Epithelial cell of proximal tubule (primary cell): ENCODE measurements at regions not wholly inside any gene's neighbourhood (a gene's known extent, or its start where the extent isn't known, plus 50 kb on each side); places are given as distances from the start of the nearest gene placed in this dataset.
"Not testable (repeated sequence)": the region's sequence is repeated elsewhere in the genome, so short reads cannot be mapped to it uniquely, and the experiment has no call there.

ENCODE experiments used
- DNase-seq: peaks from one replicate; pipeline ENCODE4 v3.0.0-alpha.2; 2011; ENCODE audit warnings: low read depth
- H3K4me3 ChIP-seq: 2 replicates; pipeline ENCODE4 v1.5.1; 2011; ENCODE audit warnings: low read depth, mild to moderate bottlenecking, low read length
- TF ChIP-seq, protein P1 (sequence below): conservative IDR thresholded peaks from 2 replicates; pipeline ENCODE4 v1.5.1; 2012; ENCODE audit warnings: low read depth, mild to moderate bottlenecking, low read length

DNA sequence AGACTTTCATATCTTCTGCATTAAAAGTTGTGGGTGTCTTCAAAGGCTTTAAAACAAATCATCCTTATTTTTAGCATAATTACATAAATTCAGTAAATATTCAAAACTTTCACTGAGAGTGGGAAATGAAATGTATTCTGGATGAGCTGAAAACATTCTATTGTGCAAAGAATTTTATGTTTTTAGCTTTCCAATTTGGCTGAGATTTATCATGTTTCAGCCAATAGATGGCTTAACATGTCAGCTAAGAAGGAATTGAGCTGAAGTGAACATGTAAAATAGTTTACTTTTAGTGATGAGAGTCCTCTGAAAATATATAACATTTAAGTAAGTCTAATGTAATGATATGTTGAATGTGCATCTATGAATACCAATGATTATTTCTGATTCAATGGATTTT, 213.5 kb upstream of the GIMD1 start:
- TF ChIP-seq, protein P1, sequence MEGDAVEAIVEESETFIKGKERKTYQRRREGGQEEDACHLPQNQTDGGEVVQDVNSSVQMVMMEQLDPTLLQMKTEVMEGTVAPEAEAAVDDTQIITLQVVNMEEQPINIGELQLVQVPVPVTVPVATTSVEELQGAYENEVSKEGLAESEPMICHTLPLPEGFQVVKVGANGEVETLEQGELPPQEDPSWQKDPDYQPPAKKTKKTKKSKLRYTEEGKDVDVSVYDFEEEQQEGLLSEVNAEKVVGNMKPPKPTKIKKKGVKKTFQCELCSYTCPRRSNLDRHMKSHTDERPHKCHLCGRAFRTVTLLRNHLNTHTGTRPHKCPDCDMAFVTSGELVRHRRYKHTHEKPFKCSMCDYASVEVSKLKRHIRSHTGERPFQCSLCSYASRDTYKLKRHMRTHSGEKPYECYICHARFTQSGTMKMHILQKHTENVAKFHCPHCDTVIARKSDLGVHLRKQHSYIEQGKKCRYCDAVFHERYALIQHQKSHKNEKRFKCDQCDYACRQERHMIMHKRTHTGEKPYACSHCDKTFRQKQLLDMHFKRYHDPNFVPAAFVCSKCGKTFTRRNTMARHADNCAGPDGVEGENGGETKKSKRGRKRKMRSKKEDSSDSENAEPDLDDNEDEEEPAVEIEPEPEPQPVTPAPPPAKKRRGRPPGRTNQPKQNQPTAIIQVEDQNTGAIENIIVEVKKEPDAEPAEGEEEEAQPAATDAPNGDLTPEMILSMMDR = no peak
- H3K4me3 ChIP-seq = no peak overlapping the region
- no peak for DNase-seq

DNA sequence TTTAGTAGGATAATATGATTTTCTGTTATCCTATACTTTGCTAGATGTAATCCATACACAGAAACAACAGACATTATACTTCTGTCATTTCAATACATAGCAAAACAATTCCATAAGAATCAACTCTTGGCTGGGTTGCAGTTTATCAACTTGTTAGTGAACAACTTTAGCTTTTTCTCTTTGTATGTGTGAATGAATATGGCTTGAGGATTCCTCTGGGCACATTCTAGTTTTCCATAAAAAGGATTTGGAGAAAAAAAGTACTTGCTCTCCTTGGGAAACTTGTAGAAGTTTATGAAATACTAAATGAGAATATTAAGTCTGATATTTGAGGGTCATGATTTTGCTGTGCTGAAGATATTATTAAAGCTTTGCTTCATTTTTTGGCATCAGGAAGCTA, 210.7 kb upstream of the GIMD1 start:
- TF ChIP-seq, protein P1 = no peak
- no peak for DNase-seq
- H3K4me3 ChIP-seq = no peak overlapping the region

DNA sequence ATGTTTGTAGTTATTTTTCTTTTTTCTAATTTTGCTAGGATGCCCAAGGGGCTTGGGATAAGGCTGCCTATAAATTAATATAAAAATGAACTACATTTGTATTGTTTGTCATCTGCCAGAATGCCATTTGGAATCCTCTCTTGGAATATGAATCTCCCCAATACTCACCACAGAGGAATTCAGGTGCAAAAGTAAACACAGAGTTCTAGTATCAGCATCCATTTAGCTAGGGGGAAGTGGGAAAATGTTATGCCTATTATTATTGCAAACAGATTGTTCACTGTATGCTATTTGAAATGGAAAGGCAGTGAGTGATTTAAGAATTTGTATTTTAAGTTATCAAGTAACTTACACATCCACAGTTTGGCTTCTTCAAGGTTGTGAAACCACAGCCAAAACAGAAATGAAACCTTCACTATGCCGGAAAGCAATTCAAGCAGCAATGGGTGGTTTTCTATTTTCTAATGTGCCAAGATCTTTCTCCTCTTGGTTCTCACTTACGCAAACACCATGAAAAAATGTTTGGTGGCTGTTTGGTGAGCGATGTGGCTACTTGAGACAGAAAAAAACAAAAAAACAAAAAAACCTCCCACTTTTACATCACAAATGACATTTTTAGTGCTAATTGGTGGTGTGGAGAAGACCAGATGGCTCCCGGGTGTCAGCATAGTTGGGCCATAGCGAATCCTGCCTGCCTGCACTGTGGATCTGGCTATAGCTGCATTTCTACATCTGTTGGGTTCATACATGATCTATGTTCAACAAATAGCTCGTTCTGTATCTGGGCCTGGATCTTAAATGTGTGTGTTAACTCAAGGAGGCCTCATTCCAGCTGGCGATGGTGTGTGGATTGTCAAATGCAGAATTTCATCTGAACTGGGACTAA, 200.8 kb upstream of the GIMD1 start:
- no peak overlapping the region for H3K4me3 ChIP-seq
- TF ChIP-seq, protein P1 = no peak
- DNase-seq = no peak

DNA sequence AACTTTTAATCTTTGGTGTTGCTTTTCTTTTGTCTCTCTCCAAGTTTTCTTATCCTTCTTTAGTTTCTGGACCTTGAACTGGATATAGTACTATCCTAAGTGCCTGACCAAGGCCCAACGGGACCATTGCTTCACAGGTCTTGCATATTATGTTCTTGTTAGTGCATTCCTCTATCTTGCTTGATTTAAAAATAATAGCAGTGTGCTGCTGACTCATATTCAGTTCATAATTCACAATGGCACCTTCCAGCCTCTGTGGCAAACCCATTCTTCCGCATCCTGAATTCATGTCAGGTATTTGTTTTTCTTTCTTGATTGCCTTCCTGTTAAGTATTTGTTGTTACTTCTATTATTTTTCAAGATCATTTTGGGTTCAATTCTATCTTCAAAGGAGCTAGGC, 197.1 kb upstream of the GIMD1 start:
- no peak overlapping the region for H3K4me3 ChIP-seq
- no peak for DNase-seq
- TF ChIP-seq, protein P1 = no peak

DNA sequence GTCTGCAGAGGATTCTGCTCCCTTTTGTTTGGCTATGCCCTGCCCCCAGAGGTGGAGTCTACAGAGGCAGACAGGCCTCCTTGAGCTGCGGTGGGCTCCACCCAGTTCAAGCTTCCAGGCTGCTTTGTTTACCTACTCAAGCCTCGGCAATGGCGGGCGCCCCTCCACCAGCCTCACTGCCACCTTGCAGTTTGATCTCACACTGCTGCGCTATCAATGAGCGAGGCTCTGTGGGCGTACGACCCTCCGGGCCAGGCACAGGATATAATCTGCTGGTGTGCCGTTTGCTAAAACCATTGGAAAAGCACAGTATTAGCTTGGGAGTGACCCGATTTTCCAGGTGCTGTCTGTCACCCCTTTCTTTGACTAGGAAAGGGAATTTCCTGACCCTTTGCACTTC, 195.1 kb upstream of the GIMD1 start:
- not testable (repeated sequence) for H3K4me3 ChIP-seq, DNase-seq

DNA sequence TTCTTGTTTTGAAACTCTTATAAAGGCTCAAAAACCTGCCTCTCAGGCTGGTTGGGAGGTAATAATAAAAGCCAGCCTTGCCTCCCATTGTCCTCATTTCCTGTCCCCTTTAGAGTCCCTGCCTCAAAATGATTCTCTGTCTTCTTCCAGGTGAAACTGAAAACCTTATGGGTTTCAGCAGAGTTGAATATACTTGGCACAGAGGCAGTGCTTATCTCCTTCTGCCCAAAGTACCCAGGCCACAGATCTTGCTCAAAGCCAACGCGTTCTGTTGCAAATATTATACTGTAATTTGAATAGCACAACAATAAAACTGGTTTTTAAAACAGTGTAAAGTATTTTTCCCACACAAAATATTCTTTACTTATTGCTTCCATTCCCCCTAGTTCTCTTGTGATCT, 183.1 kb upstream of the GIMD1 start:
- TF ChIP-seq, protein P1 = no peak
- H3K4me3 ChIP-seq = no peak overlapping the region
- no peak for DNase-seq

DNA sequence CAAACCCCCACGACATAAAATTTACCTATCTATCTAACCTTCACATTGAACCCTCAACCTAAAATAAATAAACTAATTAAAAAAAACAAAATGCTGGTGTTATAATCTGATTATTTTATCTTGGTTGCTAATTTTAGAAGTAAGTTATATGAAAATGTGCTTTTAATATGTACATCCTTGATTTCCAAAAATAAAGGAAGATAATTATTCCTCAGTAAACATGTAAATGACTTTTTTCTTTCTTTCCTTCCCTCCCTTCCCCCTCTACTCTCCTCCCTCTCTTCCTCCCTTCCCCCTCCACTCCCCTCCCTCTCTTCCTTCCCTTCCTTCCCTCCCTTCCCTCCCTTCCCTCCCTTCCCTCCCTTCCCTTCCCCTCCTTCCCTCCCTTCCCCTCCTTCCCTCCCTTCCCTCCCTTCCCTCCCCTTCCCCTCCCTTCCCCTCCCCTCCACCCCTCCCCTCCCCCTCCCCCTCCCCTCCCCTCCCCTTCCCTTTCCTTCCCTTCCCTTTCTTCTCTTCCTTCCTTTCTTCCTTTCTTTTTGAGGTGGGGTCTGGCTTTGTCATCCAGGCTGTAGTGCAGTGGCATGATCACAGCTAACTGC, 180.0 kb upstream of the GIMD1 start:
- TF ChIP-seq, protein P1 = no peak
- no peak for DNase-seq
- no peak overlapping the region for H3K4me3 ChIP-seq
